ENCODE measurements at regions not wholly inside any gene's neighbourhood (a gene's known extent, or its start where the extent isn't known, plus 50 kb on each side); places are given as distances from the start of the nearest gene placed in this dataset.

DNA sequence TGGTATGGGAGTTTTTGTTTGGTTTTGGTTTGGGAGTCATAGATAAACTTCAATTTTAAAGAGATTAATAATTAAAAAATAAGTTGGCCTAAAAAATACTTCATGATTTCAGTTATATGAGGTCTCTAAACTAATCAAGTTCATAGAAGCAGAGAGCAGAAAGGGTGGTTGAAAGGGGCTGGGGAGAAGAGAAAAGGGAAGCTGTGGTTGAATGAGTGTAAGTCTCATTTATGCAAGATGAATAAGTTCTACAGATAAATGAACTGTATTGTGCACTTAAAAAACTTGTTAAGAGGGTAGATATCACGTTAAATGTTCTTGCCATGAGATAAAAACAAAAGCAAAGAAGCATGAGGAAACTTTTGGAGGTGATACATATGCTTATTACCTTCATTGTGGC lies 188.7 kb downstream of the NSUN3 start:
- in situ Hi-C loops (cut with MboI; ENCODE audit: low sequenced_read_pairs, unreplicated experiment) = no loop called here
- no peak for DNase-seq (ENCODE audit: low spot score)
- TF ChIP-seq, protein P1, sequence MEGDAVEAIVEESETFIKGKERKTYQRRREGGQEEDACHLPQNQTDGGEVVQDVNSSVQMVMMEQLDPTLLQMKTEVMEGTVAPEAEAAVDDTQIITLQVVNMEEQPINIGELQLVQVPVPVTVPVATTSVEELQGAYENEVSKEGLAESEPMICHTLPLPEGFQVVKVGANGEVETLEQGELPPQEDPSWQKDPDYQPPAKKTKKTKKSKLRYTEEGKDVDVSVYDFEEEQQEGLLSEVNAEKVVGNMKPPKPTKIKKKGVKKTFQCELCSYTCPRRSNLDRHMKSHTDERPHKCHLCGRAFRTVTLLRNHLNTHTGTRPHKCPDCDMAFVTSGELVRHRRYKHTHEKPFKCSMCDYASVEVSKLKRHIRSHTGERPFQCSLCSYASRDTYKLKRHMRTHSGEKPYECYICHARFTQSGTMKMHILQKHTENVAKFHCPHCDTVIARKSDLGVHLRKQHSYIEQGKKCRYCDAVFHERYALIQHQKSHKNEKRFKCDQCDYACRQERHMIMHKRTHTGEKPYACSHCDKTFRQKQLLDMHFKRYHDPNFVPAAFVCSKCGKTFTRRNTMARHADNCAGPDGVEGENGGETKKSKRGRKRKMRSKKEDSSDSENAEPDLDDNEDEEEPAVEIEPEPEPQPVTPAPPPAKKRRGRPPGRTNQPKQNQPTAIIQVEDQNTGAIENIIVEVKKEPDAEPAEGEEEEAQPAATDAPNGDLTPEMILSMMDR (IDR thresholded peaks at IDR 0.05; ENCODE audit: borderline replicate concordance, control extremely low read depth, extremely low read depth, insufficient read depth, missing control alignments) = no peak

DNA sequence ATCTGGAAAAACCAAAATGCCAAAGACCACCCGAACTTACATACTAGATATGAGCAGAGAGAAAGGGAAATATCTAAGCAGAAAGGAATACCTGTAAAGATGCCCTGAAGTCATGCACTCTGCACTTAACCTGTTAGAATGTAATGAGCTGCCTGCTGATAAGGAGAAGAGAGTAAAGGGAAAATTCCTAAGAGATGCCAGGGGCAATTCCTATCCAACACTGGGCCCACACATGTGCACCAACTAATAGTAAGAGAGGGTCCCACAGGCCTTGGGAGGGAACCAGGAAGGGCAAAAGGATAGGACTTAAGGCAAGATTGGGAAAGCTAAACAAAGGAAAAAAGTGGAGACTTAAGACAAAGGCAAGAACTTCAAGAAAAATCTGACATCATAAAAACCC lies 189.5 kb downstream of the NSUN3 start:
- no peak for DNase-seq (ENCODE audit: low spot score)
- in situ Hi-C loops (cut with MboI; ENCODE audit: low sequenced_read_pairs, unreplicated experiment) = no loop called here
- TF ChIP-seq, protein P1 (IDR thresholded peaks at IDR 0.05; ENCODE audit: borderline replicate concordance, control extremely low read depth, extremely low read depth, insufficient read depth, missing control alignments) = no peak

DNA sequence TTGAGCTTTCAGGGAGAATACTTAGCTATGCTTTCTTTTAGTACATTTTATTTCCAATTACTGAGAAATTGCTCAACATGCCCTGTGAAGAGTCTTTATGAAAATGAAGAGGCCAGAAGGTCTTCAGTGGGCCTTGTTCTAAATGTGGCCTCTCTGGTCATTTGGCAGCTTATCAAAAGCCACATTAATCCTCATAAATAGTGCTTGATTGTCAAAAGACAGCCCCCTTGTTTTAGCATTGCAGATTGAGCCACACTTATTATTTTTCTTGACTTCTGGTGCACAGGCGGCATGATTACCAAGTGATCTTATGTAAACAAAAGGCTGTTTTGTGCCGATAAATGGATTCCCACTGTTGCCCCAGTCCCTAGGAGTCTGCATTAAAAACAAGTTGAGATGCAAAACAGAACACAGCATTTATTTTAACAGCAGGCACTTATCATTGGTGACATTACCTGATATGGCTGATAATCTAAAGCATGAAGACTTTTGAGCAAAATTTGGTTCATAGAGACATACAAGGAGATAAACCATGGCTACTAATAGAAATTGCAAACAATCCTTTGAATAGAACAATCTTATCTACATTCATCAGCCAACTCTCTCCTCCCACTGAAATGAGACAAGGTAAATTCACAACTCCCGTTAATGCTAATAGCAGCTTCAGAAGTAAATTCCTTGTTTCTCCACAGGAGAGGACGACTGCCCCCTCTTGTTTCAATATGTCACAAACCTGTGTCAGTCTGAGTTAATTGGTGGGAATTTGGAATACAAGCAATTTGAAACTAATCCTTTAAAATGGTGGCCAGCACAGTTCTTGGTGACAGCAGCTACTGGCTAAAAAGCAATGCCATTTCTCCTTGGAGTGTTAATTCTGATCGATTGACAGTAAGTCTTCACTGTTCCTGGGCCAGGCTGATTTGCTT lies 194.3 kb downstream of the NSUN3 start:
- TF ChIP-seq, protein P1 (IDR thresholded peaks at IDR 0.05; ENCODE audit: borderline replicate concordance, control extremely low read depth, extremely low read depth, insufficient read depth, missing control alignments) = no peak
- DNase-seq (ENCODE audit: low spot score) = no peak
- in situ Hi-C loops (cut with MboI; ENCODE audit: low sequenced_read_pairs, unreplicated experiment) = no loop called here

DNA sequence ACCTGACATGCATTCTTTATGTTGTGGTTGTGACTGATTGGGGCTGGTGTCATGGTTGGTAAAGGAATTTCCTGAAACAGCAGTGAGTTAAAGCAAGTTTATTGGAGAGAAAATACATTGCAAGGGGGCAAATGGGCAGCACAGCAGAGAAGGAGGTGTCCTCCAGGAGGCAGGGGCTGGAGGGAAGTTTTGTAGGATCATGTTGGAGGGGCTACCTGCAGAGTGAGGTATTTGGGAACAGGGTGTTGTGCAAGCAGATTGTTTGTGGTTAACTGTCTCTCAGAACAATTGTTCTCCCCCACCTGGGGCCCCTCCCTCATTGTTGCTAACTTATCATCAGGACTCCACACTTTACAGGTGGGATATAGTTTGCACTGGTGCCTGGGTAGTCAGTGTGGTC lies 196.0 kb downstream of the NSUN3 start:
- in situ Hi-C loops (cut with MboI; ENCODE audit: low sequenced_read_pairs, unreplicated experiment) = no loop called here
- no peak for DNase-seq (ENCODE audit: low spot score)
- TF ChIP-seq, protein P1 (IDR thresholded peaks at IDR 0.05; ENCODE audit: borderline replicate concordance, control extremely low read depth, extremely low read depth, insufficient read depth, missing control alignments) = no peak

DNA sequence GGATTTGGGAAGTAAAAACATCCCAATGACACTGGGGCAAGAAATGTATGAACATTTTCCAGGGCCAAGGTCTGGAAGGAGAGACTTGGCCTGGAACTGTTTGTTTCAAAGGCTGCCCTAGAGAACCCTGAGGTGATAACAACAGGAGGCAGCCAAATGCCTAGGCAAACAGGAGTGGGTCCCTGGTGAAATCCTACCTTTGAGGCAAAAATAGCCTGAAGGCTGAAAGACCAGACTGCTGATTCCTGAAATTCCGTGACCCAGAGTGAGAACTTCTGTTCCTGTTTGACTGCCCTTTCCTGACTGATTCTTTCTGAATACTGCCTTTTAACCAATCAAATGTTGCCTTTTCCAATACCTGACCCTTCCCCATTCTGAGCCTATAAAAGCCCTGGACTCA lies 196.4 kb downstream of the NSUN3 start:
- in situ Hi-C loops (cut with MboI; ENCODE audit: low sequenced_read_pairs, unreplicated experiment) = no loop called here
- DNase-seq (ENCODE audit: low spot score) = no peak
- TF ChIP-seq, protein P1 (IDR thresholded peaks at IDR 0.05; ENCODE audit: borderline replicate concordance, control extremely low read depth, extremely low read depth, insufficient read depth, missing control alignments) = no peak

DNA sequence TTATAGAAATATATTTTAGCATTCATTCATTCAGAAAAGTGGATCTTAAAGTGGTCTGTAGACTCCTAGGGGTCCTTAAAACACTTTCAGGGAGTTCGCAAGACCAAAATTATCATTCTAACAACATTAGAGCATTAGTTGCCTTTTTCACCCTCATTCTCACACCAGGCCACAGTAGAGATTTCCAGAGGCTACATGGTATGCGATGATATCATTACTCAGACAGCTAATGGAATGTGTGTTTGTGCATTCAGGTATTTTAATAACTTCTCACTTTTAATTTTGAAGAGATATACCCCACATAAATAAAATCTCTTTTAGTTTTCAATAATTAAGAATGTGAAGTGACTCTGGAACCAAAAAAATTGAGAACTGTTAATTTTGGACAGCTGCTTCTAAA lies 206.9 kb downstream of the NSUN3 start:
- TF ChIP-seq, protein P1 (IDR thresholded peaks at IDR 0.05; ENCODE audit: borderline replicate concordance, control extremely low read depth, extremely low read depth, insufficient read depth, missing control alignments) = no peak
- DNase-seq (ENCODE audit: low spot score) = no peak
- in situ Hi-C loops (cut with MboI; ENCODE audit: low sequenced_read_pairs, unreplicated experiment) = no loop called here
